CD4-positive, alpha-beta T cell treated with Interleukin-15 for 1 hour (primary cell): ENCODE measurements at regions not wholly inside any gene's neighbourhood (a gene's known extent, or its start where the extent isn't known, plus 50 kb on each side); places are given as distances from the start of the nearest gene placed in this dataset.
"Not testable (repeated sequence)": the region's sequence is repeated elsewhere in the genome, so short reads cannot be mapped to it uniquely, and the experiment has no call there.

Experiments used
- DNase-seq: peaks from one replicate; pipeline ENCODE4 v3.0.0-alpha.2; 2020

DNA sequence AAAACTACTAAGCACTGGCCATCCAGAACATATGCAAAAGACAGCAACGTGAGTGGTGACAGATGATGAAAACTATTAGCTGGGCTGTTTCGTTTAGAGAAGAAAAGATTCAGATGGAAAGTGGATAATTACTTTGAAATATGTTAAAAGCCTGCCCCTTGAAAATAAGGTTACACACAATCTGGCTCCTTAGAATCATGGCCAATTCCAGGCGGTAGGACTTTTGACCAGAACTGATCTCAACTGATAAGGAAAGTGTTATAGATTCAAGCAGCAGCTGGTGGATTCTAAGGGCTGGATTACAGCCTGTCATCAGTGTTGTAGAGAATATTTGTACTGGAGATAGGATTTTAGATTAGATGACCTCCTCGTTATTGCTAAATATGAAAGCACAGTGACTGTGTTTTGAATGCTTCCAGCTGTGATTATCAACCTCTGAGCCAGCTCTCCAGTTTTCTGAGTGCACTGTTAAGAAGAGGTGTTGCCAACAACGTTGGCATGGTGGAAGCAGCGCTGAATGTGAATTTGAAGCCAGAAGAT is 75.1 kb downstream of the KBTBD2 start:
- DNase-seq, result not testable (repeated sequence)

- DNase-seq, result not testable (repeated sequence)
Observed at GRCh38 chr7:32814779-32815178, 76.8 kb downstream of the KBTBD2 start.

- DNase-seq, result no peak
Observed at GRCh38 chr7:32809871-32810270, 81.7 kb downstream of the KBTBD2 start.

DNA sequence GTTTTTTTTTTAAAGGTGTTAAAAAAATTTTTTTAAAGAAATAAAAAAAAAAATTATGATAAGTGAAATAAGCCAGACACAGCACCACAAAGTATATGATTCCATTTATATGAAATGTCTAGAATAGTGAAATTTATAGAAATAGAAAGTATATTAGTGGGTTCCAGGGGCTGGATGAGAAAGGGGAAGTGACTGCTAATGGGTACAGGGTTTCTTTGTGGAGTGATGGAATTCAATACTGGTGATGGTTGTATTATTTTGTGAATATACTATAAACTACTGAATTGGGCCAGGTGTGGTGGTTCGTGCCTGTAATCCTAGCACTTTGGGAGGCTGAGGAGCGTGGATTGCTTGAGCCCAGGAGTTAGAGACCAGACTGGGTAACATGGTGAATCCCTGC is 82.2 kb downstream of the KBTBD2 start:
- DNase-seq, result no peak

- no peak for DNase-seq
Observed at GRCh38 chr7:32803406-32804141, 88.0 kb downstream of the KBTBD2 start.

- DNase-seq, result no peak
Observed at GRCh38 chr7:32802305-32802910, 89.2 kb downstream of the KBTBD2 start.

- not testable (repeated sequence) for DNase-seq
Observed at GRCh38 chr7:32793053-32793452, 98.5 kb downstream of the KBTBD2 start.

- DNase-seq, result not testable (repeated sequence)
Observed at GRCh38 chr7:32790766-32791430, 100.7 kb downstream of the KBTBD2 start.

- DNase-seq, result not testable (repeated sequence)
Observed at GRCh38 chr7:32789266-32789665, 102.3 kb downstream of the KBTBD2 start.

GRCh38 chr7:32788174-32788573 is 103.4 kb downstream of the KBTBD2 start:
- DNase-seq, result not testable (repeated sequence)

- not testable (repeated sequence) for DNase-seq
Observed at GRCh38 chr7:32785365-32785944, 106.1 kb downstream of the KBTBD2 start.

GRCh38 chr7:32779895-32780294 is 111.7 kb downstream of the KBTBD2 start:
- not testable (repeated sequence) for DNase-seq

GRCh38 chr7:32779167-32779566 is 112.4 kb downstream of the KBTBD2 start:
- no peak for DNase-seq

GRCh38 chr7:32777041-32777666 is 114.4 kb downstream of the KBTBD2 start:
- not testable (repeated sequence) for DNase-seq

GRCh38 chr7:32776318-32776717 is 115.2 kb downstream of the KBTBD2 start:
- not testable (repeated sequence) for DNase-seq

- not testable (repeated sequence) for DNase-seq
Observed at GRCh38 chr7:32775809-32776208, 115.8 kb downstream of the KBTBD2 start.

- DNase-seq, result no peak
Observed at GRCh38 chr7:32774541-32774951, 117.0 kb downstream of the KBTBD2 start.

GRCh38 chr7:32768866-32769510 is 122.6 kb downstream of the KBTBD2 start:
- DNase-seq, result not testable (repeated sequence)

GRCh38 chr7:32768338-32768737 is 123.2 kb downstream of the KBTBD2 start:
- not testable (repeated sequence) for DNase-seq

DNA sequence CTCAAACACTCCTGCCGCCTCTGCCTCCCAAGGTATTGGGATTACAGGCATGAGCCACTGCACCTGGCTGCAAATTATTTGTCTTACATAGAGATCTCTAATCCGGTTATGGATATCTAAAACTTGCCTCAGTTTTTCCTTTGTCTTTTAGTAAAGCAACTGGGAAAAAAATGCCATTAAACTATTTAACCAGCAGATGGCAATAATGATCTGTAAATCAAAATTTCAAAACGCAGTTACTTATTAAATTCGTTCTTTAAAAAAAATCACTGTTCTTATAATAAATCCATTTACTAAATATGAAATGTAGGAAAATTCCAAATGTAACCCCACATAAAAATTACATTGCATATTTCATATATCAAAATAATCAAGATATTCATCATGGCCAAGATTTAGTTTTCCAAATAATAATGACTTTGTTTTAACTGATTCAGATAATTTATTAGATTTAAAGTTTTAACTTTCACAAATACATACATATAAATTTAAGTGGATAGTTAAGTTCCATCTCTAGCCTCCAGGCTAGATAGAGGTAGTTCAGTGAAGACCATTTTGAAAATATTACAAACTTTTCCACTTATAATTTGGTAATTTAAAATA is 125.8 kb downstream of the KBTBD2 start:
- DNase-seq, result not testable (repeated sequence)

DNA sequence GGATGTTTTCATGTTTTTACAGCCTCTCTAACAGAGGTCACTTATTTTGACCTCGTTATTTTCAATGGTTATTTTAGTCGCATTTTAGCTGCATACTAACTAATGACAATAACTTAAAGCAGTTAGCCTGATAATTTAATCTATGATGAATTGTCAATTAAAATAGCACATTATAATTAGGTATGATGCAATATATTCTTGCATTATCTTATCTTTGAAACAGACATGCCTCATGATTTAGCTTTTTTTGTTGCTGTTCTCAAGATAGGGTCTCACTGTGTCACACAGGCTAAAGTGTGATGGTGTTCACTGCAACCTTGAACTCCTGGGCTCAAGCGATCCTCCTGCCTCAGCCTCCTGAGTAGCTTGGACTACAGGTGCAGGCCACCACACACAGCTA is 126.4 kb downstream of the KBTBD2 start:
- no peak for DNase-seq

GRCh38 chr7:32762925-32763293 is 128.7 kb downstream of the KBTBD2 start:
- DNase-seq, result no peak
